HG02970 (cell line): ENCODE measurements at regions not wholly inside any gene's neighbourhood (a gene's known extent, or its start where the extent isn't known, plus 50 kb on each side); places are given as distances from the start of the nearest gene placed in this dataset.

Source experiments
- ATAC-seq: cut with Tn5 transposase; IDR thresholded peaks from one replicate; pipeline ENCODE4 v1.9.1; 2021; ENCODE audit warnings: mild to moderate bottlenecking, moderate library complexity, moderate number of reproducible peaks; ENCODE audit not compliant: unreplicated experiment, low FRiP score

DNA sequence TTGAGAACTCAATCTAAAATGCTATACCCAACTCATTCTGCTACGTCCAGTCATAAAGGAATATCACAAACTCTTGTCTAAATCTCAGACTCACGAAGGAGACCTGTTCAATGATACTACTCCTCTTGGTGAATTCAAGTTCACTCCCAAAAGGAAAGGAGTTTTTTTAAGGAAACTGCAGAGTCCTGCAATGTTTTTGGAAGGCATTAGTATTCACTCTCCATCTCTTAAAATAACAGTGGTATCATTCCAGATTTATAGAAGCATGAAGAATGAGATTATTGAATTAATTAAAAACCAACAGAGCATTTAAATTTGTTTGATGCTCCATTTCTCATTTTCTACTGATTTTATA lies 73.4 kb downstream of the FOXD1 start:
- ATAC-seq: no peak

DNA sequence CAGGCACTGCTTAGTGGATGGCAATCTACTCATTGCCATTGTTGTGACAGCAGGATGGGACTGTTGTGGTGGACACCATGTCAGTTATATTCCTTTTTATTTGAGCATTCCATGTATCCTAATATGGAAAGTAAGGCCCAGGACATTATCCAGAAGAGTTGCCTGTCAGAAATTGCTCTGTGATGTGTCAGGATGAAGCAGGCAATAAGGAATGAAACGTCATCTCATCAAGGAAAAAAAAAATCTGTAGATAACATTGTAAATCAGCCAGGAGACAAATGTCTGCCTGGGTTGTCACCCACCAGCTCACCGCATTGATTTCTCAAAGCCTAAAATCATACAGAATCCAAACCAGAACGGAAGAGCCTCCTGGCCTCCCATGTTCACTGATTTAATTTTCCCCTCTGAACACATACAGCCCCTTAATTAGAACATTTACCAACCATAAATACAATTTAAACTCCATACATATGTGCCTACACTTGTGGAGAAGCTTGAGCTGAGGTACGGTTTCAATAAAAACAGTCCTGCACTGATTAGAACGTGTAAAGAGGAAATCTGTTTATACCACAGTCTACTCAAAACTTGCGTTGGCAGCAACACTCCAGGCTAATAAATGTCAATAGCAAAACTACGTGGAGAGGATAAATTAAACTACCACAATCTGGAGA lies 73.9 kb downstream of the FOXD1 start:
- no peak for ATAC-seq

DNA sequence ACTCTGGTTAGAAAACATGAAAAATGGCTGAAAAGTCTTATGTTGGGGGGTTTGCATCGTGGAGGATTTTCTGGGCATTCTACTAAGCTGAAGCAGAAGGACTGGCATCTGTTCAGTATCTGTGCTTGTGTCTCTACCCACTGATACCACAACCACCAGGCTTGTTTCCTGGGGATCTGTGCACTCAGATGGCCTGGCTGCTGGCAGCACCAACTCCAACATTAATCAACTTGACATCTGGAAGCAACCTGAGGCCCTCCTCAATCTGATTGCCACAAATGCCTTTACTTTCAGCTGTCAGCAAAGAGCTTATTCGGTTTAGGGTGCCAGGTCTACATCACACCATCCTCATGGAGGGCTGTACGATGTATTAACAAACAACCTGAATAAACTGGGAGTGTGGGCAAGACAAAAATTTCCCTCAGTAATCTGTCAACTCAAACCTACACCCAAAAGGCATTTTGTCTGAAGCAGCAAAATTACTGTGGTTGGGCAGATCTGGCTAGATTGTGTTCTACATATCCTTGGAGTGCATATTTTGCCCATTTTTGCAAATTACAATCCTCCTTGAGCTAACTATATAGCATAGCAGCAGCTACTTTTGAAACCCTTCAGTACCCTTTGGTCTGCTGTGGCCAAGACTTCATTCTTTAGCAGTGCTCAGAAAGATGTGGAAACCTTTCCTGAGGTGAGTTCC lies 74.6 kb downstream of the FOXD1 start:
- no peak for ATAC-seq

DNA sequence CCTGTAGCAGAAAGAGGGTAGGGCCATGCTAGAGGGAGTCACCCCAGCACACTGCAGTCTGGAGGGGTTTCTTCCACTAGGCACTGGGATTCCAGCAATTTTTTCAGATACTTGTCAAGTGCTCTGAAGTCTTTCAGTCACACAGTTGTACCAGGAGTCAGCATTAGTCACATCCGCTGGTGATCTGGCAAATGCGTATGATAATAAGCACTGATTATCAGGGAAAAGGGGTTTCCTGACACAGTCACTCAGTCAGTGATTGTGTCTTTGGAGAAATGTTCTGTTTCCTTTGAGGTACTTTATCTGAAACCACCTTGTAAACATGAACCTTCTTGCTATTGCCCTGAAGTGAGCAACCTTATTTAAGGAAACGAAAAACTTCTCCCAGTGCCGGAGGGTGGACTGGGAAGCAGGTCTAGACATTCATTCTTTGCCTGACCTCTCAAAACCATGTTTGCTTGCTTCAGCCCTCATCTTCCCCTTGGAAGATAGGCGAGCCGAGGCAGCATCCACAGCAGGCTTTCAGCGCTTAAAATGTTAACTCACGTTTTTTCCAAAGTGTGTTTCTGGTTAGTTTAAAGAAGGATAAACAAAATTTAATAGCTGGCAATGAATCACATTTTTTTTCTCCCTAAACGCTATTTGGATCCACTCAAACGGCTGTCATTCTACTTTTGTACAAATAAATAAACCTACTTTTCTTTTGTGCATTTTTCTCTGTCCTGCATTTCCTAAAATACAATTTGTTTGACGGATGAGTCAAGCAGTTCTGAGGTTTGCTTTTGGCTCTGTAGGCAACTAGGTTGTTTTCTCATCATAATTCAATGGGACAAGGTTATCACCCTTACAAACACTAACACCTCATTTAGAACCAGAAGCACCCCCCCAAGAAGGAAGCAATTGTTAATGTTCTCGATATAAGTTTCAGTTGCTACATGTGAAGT lies 77.7 kb downstream of the FOXD1 start:
- ATAC-seq: no peak

DNA sequence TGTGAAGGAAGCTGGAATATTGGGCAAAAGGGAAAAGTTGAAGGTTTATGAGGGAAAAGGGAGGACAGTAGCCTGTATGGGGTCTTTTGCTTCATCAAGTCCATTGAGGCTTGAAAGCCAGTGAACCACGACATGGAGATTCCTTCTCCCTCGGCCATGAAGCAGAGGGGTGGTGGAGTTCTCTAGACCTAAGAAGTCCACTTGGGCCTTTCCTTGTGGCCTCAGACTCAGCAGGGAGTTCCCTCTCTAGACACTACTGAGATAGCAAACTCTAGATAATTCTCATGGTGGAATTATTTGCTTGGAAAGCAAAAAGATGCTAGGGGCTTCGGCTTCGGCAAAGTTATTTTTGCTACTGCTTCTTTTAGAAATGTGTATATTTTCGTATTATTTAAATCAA lies 78.5 kb downstream of the FOXD1 start:
- ATAC-seq: no peak

DNA sequence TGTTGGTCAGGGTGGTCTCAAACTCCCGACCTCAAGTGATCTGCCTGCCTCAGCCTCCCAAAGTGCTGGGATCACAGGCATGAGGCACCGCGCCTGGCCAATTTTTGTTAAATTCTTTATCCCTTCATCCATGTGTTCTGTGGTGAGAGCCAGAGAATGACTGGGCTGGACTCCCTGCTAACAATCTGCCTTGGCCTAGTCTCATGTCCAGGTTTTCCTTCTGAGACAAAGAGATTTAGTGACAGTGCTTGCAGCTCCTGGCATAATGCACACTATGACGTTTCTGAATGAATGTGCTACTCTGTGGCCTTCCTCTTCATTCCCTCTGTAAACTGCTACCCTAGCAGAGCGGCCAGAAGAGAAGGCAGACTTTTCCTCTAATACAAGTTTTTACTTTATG lies 79.3 kb downstream of the FOXD1 start:
- no peak for ATAC-seq

DNA sequence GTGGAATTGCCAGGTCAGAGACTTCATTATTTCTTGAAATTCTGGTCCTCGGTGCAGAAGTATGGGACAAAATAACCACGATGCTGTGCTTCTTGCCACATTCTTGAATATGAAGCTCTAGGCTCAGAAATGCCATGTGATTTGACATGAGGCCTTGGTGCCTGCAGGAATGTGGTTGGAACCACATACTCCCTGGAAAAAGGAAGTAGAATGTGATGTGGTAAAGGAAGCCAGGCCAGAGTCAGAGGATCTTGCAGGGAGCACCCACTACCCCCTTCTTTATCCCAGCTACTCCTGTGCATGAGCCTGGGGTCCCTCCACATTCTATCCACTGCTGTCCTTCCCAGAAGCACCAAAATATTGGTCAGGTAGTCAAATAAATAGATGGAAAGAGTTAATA lies 80.9 kb downstream of the FOXD1 start:
- ATAC-seq: no peak

DNA sequence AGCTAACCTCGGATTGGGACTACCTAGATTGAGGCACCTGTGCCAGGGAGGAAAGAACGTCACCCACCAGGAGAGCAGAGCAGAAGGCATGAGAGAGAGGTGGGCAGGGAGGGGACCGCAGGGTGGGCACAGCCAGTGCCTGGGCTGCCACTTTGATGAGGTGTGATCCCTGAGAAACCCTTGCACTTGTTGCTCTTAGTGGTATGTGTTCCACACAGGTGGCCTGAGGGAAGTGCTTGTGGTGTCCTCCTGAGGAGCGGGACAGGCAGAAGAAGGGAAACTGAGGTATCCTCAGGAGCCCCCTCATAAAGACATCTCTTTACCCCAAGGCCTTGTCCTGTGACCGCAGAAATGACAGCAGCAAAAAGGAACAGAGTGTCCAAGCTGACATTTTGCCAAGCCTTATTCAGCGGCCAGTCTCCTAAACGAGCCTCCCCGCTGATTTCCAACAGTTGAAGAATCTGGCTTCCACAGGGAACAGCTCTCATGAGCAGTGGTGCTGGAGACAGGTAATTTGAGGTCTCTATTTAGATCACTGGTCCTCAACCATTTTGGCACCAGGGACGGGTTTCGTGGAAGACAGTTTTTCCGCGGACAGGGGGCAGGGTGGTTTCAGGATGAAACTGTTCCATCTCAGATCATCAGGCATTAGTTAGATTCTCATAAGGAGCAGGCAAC lies 82.4 kb downstream of the FOXD1 start:
- no peak for ATAC-seq

DNA sequence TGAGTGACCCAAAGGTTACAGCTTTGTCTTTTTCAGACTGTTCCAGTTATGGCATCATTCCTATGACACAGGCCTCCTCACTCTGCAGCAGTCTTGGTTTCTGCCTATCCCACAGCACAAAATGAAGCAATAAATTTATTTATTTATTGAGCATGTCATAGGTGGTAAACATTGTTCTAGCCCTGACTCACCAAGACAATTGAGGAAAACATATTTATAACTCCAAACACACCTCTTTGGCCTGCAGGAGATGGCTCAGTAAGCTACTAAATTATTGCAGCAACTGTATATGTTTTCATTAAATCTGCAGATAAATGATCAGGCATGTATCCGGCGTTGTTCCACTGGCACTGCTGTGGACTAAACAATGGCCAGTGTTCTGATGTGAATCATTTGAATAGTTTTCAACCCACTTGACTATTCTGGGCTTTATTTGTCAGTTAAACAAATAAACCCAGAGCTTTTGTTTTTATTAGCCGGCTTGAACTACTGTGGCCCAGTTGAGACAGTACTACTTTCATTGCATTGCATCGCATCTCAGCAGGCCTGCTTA lies 83.2 kb downstream of the FOXD1 start:
- ATAC-seq: no peak

DNA sequence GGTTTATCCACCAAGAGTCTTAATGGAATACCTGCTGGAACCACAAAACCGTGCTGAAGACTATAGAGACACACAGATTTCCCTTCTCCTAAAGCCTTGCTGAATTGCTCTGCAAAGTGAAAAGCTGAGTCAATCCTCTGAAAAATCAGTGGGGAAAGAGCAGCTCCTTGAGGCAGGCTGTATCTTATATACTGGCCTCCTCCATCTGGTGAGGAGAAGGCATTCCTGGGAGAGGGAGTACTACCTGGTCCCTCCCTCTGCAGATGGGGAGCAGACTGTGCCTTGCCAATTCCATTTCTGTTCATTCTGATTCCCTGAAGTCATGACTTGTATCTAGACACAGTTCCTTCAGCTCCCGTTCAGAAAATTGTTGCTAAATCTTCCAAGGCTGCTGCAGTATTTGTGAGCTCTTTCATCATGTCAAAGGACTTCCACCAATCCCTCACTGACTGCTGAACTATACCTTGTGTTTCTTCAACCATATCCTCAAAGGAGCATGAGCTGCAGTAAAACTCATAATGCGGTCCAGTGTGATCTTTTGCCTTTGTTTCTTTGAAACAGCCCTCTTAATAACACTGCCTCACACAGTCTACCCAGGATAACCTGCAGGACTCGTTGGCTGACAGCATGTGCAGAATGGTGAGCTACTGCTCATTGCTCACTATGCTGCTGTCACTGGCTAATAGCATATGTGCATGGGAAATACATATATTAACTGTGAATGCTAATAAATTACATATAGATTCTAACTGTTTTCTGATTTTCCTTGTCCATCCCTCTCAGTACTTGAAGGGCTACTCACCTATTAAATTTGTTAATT lies 84.5 kb downstream of the FOXD1 start:
- no peak for ATAC-seq

DNA sequence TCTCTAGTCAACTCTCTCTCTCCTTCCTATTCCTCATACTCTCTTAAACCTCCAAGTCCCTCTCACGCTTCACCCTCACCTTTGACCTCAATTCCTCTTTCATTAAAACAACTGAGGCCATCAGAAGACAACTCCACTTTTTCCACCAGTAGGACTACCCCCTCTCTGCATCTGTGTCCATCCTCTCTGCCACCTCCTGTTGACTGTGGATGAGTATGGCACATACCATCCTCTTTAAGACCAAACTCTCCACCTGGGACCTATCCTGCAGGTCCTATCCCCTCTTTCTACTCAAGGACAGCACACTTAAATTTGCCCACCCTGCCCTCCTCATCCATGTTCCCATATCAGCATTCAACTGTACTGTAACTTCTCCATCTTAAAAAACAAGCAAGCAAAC lies 89.2 kb downstream of the FOXD1 start:
- no peak for ATAC-seq

DNA sequence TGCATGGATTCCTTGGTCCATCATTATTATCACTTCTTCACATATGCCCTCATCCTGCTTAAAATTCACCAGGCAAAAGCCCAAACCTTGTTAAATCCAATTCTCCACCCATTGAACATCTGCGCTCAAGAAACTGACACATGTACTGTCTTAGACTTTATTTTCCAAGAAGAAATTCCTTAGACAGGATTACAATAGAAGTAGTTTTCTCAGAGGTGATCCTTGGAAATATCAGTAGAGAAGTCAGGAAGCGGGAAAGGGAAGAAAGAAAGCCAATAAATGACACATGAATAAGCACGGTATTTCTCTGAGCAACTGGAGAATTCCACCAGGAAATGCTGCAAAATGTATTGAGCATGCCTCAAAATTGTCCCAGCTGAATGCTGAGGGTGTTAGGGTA lies 90.2 kb downstream of the FOXD1 start:
- ATAC-seq: no peak

DNA sequence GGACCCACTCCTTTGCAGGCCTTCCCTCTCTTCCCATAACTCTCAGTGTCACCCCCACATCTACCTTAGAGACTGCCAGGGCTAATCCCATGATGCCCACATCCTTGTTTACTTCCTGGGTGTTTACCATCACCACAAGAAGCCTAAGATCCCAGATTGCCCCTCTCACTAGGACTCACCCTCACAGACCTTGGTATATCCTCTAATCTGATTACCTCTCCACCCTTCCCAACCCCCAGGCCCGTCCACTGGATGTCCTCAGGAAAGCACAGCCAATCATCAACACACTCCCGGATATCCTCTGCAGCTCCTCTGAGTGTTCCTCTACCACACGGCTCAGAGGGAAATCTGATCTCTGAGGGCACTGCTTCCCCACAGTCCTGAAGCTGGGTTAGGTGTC lies 91.0 kb downstream of the FOXD1 start:
- no peak for ATAC-seq

DNA sequence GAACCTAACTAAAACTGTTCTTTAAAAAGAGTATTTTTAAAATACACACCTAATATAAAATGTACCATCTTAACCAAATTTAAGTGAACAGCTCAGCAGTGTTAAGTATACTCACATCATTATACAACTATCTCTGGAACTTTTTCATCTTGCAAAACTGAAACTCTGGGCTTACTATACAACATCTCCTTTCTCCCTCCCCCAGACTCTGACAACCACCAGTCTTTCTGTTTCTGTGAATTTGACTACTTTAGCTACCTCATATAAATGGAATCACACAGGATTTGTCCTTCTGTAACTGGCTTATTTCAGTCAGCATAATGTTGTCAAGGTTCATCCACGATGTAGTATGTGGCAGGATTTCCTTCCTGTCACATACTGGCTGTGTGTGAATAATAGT lies 93.5 kb downstream of the FOXD1 start:
- ATAC-seq: no peak

DNA sequence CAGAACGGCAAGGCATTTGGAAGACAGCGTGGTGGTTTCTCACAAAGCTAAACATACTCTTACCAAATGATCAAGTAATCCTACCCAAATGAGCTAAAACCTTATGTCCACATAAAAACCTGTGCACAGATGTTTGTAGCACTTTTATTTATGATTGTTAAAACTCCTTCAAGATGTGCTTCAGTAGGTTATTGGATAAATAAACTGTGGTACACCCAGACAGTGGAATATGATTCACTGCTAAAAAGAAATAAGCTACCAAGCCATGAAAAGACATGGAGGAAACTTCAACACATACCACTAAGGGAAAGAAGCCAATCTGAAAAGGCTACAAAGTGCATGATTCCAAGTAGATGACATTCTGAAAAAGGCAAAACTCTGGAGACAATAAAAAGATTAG lies 94.2 kb downstream of the FOXD1 start:
- no peak for ATAC-seq

DNA sequence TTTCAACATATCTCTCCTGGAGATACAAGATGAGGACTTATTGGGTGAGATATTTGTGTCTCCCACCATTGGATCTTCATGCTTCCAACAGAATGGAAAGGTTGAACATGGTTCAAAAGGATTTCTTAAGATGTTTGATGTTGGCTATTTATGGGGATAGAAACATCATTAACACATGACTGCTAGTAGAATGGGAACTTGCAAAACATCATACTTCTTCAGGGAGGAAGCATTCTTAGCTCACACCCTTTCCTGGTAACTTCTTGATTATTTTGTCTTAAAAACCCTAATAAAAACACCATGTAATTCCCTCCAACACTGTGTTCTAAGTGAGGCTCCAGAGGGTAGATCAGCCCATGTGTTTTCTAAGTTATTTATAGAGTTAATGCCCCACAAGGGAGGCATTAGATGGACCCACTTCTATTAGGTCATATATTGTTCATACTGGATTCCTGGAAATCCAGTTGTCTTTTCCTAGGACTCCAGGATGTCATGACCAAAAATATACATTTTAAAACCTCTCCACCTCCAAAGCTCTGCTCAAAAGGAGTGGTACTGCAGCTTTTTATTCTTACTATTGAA lies 95.8 kb downstream of the FOXD1 start:
- no peak for ATAC-seq

DNA sequence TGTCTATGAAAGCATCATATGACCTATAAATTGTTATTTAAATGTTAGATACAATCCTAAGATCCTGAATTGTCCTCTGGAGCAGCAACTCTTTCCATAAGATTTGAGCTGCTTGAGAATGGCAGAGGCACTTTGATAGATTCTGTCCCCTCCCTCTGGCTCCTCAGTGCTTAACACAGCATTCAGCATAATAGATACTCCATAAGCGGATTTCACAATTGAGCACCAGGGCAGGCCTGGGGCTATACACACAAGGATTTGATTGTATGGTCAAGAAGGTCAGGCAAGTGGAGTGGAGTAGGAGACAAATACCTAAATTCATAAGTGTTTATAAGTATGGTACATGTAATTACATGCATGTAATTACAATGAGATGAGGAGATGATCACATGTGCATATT lies 96.3 kb downstream of the FOXD1 start:
- ATAC-seq: no peak

DNA sequence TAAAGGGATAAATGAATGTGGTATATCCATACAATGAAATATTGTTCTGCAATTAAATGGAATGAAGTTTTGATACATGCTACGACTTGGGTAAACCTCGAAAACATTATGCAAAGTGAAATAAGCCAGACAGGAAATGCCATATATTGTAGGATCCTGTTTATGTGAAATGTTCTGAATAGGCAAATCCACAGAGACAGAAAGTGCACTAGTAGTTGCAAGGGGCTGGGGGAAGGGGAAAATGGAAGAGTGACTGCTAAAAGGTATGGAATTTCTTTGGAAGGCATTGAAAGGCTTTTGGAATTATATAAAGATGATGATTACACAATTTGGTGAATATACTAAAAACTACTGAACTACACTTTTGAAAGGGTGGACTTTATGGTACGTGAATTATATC lies 97.0 kb downstream of the FOXD1 start:
- ATAC-seq: no peak

DNA sequence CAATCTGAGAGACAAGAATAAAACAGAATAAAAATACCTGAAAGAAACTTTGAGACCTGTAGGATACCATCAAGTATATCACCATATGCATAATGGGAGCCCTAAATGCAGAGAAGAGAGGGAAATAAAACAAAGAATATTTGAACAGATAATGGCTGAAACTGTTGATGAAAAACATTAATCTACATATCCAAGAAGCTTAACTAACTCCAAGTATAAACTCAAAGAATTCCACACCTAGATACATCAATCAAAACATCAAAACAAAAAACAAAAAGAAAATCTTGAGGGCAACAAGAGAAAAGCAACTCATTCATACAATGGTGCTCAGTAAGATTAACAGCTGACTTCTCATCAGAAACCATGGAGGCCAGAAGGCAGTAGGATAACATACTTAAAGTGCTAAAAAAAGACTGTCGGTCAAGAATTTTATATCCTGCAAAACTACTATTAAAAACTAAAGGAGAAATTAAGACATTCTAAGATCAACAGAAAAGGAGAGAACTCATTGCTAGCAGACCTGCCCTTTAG lies 101.6 kb downstream of the FOXD1 start:
- no peak for ATAC-seq
